CD1c-positive myeloid dendritic cell (primary cell): ENCODE measurements at regions not wholly inside any gene's neighbourhood (a gene's known extent, or its start where the extent isn't known, plus 50 kb on each side); places are given as distances from the start of the nearest gene placed in this dataset.

Experiments used
- DNase-seq: peaks from one replicate; pipeline ENCODE4 v3.0.0-alpha.2; 2016; ENCODE audit errors: extremely low spot score

GRCh38 chr6:91476000-91476399 is 889.1 kb upstream of the MAP3K7 start:
- DNase-seq, result no peak

- DNase-seq, result no peak
Measured at GRCh38 chr6:91465393-91465792, 878.5 kb upstream of the MAP3K7 start.

GRCh38 chr6:91464718-91465117 is 877.8 kb upstream of the MAP3K7 start:
- DNase-seq, result no peak

- no peak for DNase-seq
Measured at GRCh38 chr6:91464201-91464600, 877.3 kb upstream of the MAP3K7 start.

- DNase-seq, result no peak
Measured at GRCh38 chr6:91462241-91462640, 875.4 kb upstream of the MAP3K7 start.

- DNase-seq, result no peak
Measured at GRCh38 chr6:91453224-91453878, 866.5 kb upstream of the MAP3K7 start.

- DNase-seq, result no peak
Measured at GRCh38 chr6:91449539-91449938, 862.7 kb upstream of the MAP3K7 start.

GRCh38 chr6:91447530-91448254 is 860.8 kb upstream of the MAP3K7 start:
- no peak for DNase-seq

- DNase-seq, result no peak
Measured at GRCh38 chr6:91447081-91447480, 860.2 kb upstream of the MAP3K7 start.

- no peak for DNase-seq
Measured at GRCh38 chr6:91443405-91443804, 856.5 kb upstream of the MAP3K7 start.

GRCh38 chr6:91442342-91442741 is 855.5 kb upstream of the MAP3K7 start:
- DNase-seq, result no peak

GRCh38 chr6:91438570-91438969 is 851.7 kb upstream of the MAP3K7 start:
- no peak for DNase-seq

- no peak for DNase-seq
Measured at GRCh38 chr6:91437315-91437729, 850.5 kb upstream of the MAP3K7 start.

- DNase-seq, result no peak
Measured at GRCh38 chr6:91436448-91436847, 849.6 kb upstream of the MAP3K7 start.

GRCh38 chr6:91435630-91436029 is 848.8 kb upstream of the MAP3K7 start:
- no peak for DNase-seq

- DNase-seq, result no peak
Measured at GRCh38 chr6:91434576-91434975, 847.7 kb upstream of the MAP3K7 start.

- no peak for DNase-seq
Measured at GRCh38 chr6:91433660-91434534, 847.0 kb upstream of the MAP3K7 start.

GRCh38 chr6:91428953-91429560 is 842.2 kb upstream of the MAP3K7 start:
- DNase-seq, result no peak

- no peak for DNase-seq
Measured at GRCh38 chr6:91428296-91428695, 841.4 kb upstream of the MAP3K7 start.

- no peak for DNase-seq
Measured at GRCh38 chr6:91420243-91420642, 833.4 kb upstream of the MAP3K7 start.

GRCh38 chr6:91415031-91415605 is 828.2 kb upstream of the MAP3K7 start:
- no peak for DNase-seq

- no peak for DNase-seq
Measured at GRCh38 chr6:91412532-91412931, 825.7 kb upstream of the MAP3K7 start.
